Endodermal cell (in vitro differentiated cells): ENCODE measurements at regions not wholly inside any gene's neighbourhood (a gene's known extent, or its start where the extent isn't known, plus 50 kb on each side); places are given as distances from the start of the nearest gene placed in this dataset.
A peak's percentile ranks its signal among the peaks of the same experiment; 100 is the strongest.

ENCODE experiments used
- DNase-seq: peaks from one replicate; pipeline ENCODE4 v3.0.0-alpha.2; 2017
- H3K27ac ChIP-seq: 2 replicates; pipeline ENCODE4 v1.5.1; 2013; ENCODE audit warnings: mild to moderate bottlenecking, low read depth, low read length, moderate library complexity
- H3K27me3 ChIP-seq: 2 replicates; pipeline ENCODE4 v1.6.1; 2013; ENCODE audit warnings: mild to moderate bottlenecking, low read length, moderate library complexity; ENCODE audit not compliant: insufficient read depth, control insufficient read depth, poor library complexity, severe bottlenecking
- H3K36me3 ChIP-seq: 2 replicates; pipeline ENCODE4 v1.7.0; 2013; ENCODE audit warnings: mild to moderate bottlenecking, low read length, moderate library complexity; ENCODE audit not compliant: control insufficient read depth, insufficient read depth
- H3K4me1 ChIP-seq: one replicate; pipeline ENCODE4 v1.7.0; 2013; ENCODE audit warnings: low read length; ENCODE audit not compliant: control insufficient read depth, insufficient read depth
- H3K4me3 ChIP-seq: 2 replicates; pipeline ENCODE4 v1.5.1; 2013; ENCODE audit warnings: mild to moderate bottlenecking, low read length, moderate library complexity
- H3K9ac ChIP-seq: 2 replicates; pipeline ENCODE4 v1.6.1; 2013; ENCODE audit warnings: mild to moderate bottlenecking, low read length, moderate library complexity; ENCODE audit not compliant: poor library complexity, severe bottlenecking; ENCODE audit errors: extremely low read depth
- H3K9me3 ChIP-seq: 2 replicates; pipeline ENCODE4 v1.6.1; 2013; ENCODE audit warnings: mild to moderate bottlenecking, low read length, moderate library complexity; ENCODE audit not compliant: control insufficient read depth
- H3K27ac Mint-ChIP-seq: 2 replicates; pipeline ENCODE4 v1.8.0; 2020; ENCODE audit warnings: mixed read lengths
- H3K27me3 Mint-ChIP-seq: 2 replicates; pipeline ENCODE4 v1.8.0; 2021; ENCODE audit warnings: mild to moderate bottlenecking, mixed read lengths; ENCODE audit not compliant: insufficient read depth
- H3K36me3 Mint-ChIP-seq: 2 replicates; pipeline ENCODE4 v1.8.0; 2020; ENCODE audit warnings: low read depth, mixed read lengths
- H3K4me1 Mint-ChIP-seq: 2 replicates; pipeline ENCODE4 v1.8.0; 2020; ENCODE audit warnings: mixed read lengths
- H3K4me3 Mint-ChIP-seq: 2 replicates; pipeline ENCODE4 v1.8.0; 2020; ENCODE audit warnings: mild to moderate bottlenecking, moderate library complexity, mixed read lengths
- H3K9me3 Mint-ChIP-seq: 2 replicates; pipeline ENCODE4 v1.8.0; 2020; ENCODE audit warnings: mild to moderate bottlenecking, mixed read lengths
- CTCF ChIP-seq: fragments of 200-600 bp; sonication (generic); conservative IDR thresholded peaks from 2 replicates; pipeline ENCODE4 v1.5.0; 2021; ENCODE audit warnings: antibody characterized with exemption, mild to moderate bottlenecking
- WGBS, 2 experiments: methylation state at CpG; one replicate each; pipeline versions ENCODE4 v1.1.5 to v1.1.7; 2013; ENCODE audit warnings: missing lambda C conversion rate in 2 of 2, mixed read lengths in 1 of 2; ENCODE audit not compliant: insufficient coverage in 1 of 2, insufficient read length in 1 of 2; 5-methylcytosine and 5-hydroxymethylcytosine counted together

DNA sequence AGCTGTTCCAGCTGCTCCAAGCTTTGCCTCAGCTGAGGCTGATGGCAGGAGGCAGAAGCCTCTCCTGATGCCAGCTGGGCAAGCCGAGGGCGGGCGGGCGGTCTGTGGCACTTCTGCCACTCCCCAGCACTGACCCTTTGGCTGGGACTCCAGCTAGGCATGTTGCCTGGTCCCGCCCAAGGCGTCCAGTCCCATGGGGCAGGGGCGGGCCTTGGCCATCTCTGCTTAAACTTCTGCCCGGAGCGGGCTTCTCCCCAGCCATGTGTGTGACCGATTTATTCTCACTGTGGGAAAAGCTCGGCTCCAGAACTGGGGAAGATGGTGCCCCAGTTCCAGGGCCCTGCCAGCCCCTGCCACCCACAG, 349.1 kb downstream of the SEC14L1 start:
- H3K9me3 Mint-ChIP-seq = no peaks in the 10 kb centered on the region
- 90 to 100% methylated on average over 4 to 11 of the region's 11 CpGs for WGBS, 2 experiments

DNA sequence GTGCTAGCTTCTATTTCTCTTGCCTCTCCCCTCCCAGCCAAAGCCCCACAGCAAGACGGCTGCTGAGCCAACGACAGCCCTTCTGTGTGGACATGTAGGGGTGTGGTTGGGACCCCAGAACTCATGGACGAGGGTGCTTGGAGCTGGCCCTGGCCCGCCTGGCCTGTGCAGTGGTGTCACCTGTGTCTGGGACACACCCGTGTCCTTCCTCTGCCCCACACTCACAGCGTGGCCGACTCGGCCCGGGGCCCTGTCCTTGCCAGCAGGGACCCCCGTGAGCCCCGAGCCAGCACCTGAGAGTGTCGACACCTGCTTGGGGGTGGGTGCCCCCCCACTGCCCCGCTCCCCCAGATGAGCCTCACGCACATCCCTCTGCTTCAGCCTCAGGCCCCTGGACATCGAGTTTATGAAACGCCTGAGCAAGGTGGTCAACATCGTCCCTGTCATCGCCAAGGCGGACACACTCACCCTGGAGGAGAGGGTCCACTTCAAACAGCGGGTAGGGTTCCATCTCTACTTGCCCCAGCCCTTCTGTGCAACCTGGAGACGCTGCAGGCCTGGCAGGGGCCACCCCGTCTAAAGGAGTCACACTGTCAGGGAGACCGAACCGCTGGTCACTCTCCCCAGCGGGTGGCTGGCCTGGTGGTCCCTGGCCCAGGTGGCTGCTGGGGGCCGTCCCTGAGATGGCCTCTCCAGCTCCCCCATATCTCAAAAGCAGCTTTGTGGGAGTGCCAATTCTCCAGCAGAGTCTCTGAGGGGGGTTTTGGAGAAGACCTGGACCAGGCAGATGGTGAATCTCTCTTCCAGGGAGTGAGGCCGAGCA, 349.8 kb downstream of the SEC14L1 start:
- peaks cover 56% of the 10 kb centered on the region for H3K36me3 ChIP-seq
- H3K27ac ChIP-seq = no peak overlapping the region
- no peaks in the 10 kb centered on the region for H3K9me3 Mint-ChIP-seq
- H3K4me3 ChIP-seq = no peak overlapping the region
- no peaks in the 10 kb centered on the region for H3K4me1 Mint-ChIP-seq
- H3K4me3 Mint-ChIP-seq = no peak overlapping the region
- H3K27me3 Mint-ChIP-seq = no peaks in the 10 kb centered on the region
- no peak overlapping the region for H3K9ac ChIP-seq
- WGBS, 2 experiments = 93 to 95% methylated on average over 14 to 27 of the region's 27 CpGs
- H3K27me3 ChIP-seq = no peaks in the 10 kb centered on the region
- TF ChIP-seq CTCF = no peak
- no peaks in the 10 kb centered on the region for H3K4me1 ChIP-seq
- H3K9me3 ChIP-seq = no peaks in the 10 kb centered on the region
- H3K27ac Mint-ChIP-seq = no peak overlapping the region
- DNase-seq = peak; percentile 29
- peaks cover 49% of the 10 kb centered on the region for H3K36me3 Mint-ChIP-seq

More for the DNA sequence above, 349.1 kb downstream of the SEC14L1 start:
- H3K27me3 Mint-ChIP-seq = no peaks in the 10 kb centered on the region
- Histone ChIP-seq H3K4me1 (no peaks in the 10 kb centered on the region), H3K9ac (no peak overlapping the region), H3K9me3 (no peaks in the 10 kb centered on the region), H3K4me3 (no peak overlapping the region), H3K36me3 (peaks cover 55% of the 10 kb centered on the region), H3K27ac (no peak overlapping the region), H3K27me3 (no peaks in the 10 kb centered on the region)
- no peak overlapping the region for H3K4me3 Mint-ChIP-seq
- TF ChIP-seq CTCF = no peak
- DNase-seq = peak; percentile 43
- H3K27ac Mint-ChIP-seq = no peak overlapping the region
- peaks cover 44% of the 10 kb centered on the region for H3K36me3 Mint-ChIP-seq
- no peaks in the 10 kb centered on the region for H3K4me1 Mint-ChIP-seq

- H3K9me3 Mint-ChIP-seq = no peaks in the 10 kb centered on the region
- WGBS, 2 experiments = 93 to 94% methylated on average over 9 to 16 of the region's 16 CpGs
- H3K9ac ChIP-seq = no peak overlapping the region
- no peak overlapping the region for H3K27ac Mint-ChIP-seq
- peaks cover 44% of the 10 kb centered on the region for H3K36me3 Mint-ChIP-seq
- TF ChIP-seq CTCF = no peak
- H3K4me3 Mint-ChIP-seq = no peak overlapping the region
- peaks cover 61% of the 10 kb centered on the region for H3K36me3 ChIP-seq
- H3K27me3 Mint-ChIP-seq = no peaks in the 10 kb centered on the region
- no peak overlapping the region for H3K27ac ChIP-seq
- H3K4me1 ChIP-seq = no peaks in the 10 kb centered on the region
- H3K4me1 Mint-ChIP-seq = no peaks in the 10 kb centered on the region
- no peaks in the 10 kb centered on the region for H3K9me3 ChIP-seq
- peak; percentile 41 for DNase-seq
- H3K4me3 ChIP-seq = no peak overlapping the region
- no peaks in the 10 kb centered on the region for H3K27me3 ChIP-seq
These were observed 351.2 kb downstream of the SEC14L1 start for GRCh38 chr17:77491921-77492445.
